ENCODE measurements at regions not wholly inside any gene's neighbourhood (a gene's known extent, or its start where the extent isn't known, plus 50 kb on each side); places are given as distances from the start of the nearest gene placed in this dataset.

GRCh38 chr5:92390657-92391056 lies 1007.5 kb upstream of the ARRDC3 start:
- no TSS peak for BruUV-seq (replicated peaks)
- no peak for TF ChIP-seq REST (IDR thresholded peaks at IDR 0.05; ENCODE audit: insufficient read depth in 1 of 2, low read depth in 2 of 2, low read length in 1 of 2)
- TF ChIP-seq, protein P1, sequence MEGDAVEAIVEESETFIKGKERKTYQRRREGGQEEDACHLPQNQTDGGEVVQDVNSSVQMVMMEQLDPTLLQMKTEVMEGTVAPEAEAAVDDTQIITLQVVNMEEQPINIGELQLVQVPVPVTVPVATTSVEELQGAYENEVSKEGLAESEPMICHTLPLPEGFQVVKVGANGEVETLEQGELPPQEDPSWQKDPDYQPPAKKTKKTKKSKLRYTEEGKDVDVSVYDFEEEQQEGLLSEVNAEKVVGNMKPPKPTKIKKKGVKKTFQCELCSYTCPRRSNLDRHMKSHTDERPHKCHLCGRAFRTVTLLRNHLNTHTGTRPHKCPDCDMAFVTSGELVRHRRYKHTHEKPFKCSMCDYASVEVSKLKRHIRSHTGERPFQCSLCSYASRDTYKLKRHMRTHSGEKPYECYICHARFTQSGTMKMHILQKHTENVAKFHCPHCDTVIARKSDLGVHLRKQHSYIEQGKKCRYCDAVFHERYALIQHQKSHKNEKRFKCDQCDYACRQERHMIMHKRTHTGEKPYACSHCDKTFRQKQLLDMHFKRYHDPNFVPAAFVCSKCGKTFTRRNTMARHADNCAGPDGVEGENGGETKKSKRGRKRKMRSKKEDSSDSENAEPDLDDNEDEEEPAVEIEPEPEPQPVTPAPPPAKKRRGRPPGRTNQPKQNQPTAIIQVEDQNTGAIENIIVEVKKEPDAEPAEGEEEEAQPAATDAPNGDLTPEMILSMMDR (IDR thresholded peaks at IDR 0.05): no peak
- Histone ChIP-seq H3K36me3 (ENCODE audit: control insufficient read depth, insufficient read depth, low read length) (no peaks in the 10 kb centered on the region), H3K9me3 (ENCODE audit: control insufficient read depth, insufficient read depth, low read depth, low read length) (no peaks in the 10 kb centered on the region), H3K27me3 (ENCODE audit: control insufficient read depth, insufficient read depth, low read length) (no peaks in the 10 kb centered on the region), H3K4me3 (ENCODE audit: low read depth in 2 of 2, low read length in 2 of 2) (no peak overlapping the region), H3K27ac (ENCODE audit: low read length) (no peak overlapping the region; the same call in 1 of the 2 replicates), H3K4me1 (ENCODE audit: control insufficient read depth, insufficient read depth, low read length) (no peaks in the 10 kb centered on the region)
- intact Hi-C loops (cut with micrococcal nuclease; ENCODE audit: unreplicated experiment): no loop called here
- DNase-seq (ENCODE audit: low read depth, low spot score): no peak
- in situ Hi-C loops (cut with HindIII; ENCODE audit: low pct_unique_long_range_greater_than_20kb, low sequenced_read_pairs): no loop called here
- no peak for ATAC-seq
- ChIA-PET CTCF (no interaction called here), POLR2A (no interaction called here)

DNA sequence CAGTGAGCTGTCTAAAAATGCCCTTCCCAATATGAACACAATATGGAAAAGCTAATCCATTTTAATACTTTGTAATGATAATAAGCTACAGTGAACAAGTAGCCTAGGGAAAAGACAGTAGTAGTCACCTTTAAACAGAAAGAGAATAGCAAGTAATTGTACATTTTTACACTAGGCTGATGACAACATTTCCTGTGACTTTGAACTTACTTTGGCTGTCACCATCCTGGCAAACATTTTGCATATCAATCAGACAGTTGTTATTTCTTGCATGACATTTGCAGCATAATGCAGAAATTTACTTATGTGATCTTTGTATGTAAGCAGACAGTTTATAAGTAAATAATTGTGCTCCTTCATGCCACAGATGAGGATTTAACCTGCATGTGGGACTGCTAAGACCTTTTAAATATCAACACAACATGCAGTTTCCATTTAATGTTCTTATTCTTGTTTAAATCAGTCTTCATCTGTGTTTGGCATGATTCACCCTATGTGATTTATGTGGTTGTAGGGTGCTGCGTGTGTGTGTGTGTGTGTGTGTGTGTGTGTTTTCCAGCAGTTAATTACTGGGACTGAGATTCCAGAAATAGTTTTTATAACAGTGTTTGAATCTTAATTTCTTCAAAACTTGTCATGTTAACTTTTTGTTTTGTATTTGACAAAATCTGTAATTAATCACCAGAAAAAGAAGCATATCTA lies 997.1 kb upstream of the ARRDC3 start:
- ATAC-seq (no peak), DNase-seq (ENCODE audit: low read depth, low spot score) (no peak)
- peak overlapping the region; percentile 71; the same call in 1 of the 2 replicates for H3K27ac ChIP-seq (ENCODE audit: low read length)
- H3K9me3 ChIP-seq (ENCODE audit: control insufficient read depth, insufficient read depth, low read depth, low read length): peaks cover 3% of the 10 kb centered on the region; the same call in 1 of the 2 replicates
- no peaks in the 10 kb centered on the region for H3K27me3 ChIP-seq (ENCODE audit: control insufficient read depth, insufficient read depth, low read length)
- intact Hi-C loops (cut with micrococcal nuclease; ENCODE audit: unreplicated experiment) (no loop called here), in situ Hi-C loops (cut with HindIII; ENCODE audit: low pct_unique_long_range_greater_than_20kb, low sequenced_read_pairs) (no loop called here)
- H3K4me3 ChIP-seq (ENCODE audit: low read depth in 2 of 2, low read length in 2 of 2): no peak overlapping the region
- CTCF ChIA-PET: no interaction called here
- H3K4me1 ChIP-seq (ENCODE audit: control insufficient read depth, insufficient read depth, low read length): peaks cover 27% of the 10 kb centered on the region
- no peaks in the 10 kb centered on the region for H3K36me3 ChIP-seq (ENCODE audit: control insufficient read depth, insufficient read depth, low read length)
- POLR2A ChIA-PET: no interaction called here
- BruUV-seq (replicated peaks): no TSS peak
- TF ChIP-seq POLR2AphosphoS5 (IDR thresholded peaks at IDR 0.05; ENCODE audit: low read depth, low read length): no peak
- TF ChIP-seq REST (IDR thresholded peaks at IDR 0.05; ENCODE audit: insufficient read depth in 1 of 2, low read depth in 2 of 2, low read length in 1 of 2): no peak
